ENCODE measurements at regions not wholly inside any gene's neighbourhood (a gene's known extent, or its start where the extent isn't known, plus 50 kb on each side); places are given as distances from the start of the nearest gene placed in this dataset.

DNA sequence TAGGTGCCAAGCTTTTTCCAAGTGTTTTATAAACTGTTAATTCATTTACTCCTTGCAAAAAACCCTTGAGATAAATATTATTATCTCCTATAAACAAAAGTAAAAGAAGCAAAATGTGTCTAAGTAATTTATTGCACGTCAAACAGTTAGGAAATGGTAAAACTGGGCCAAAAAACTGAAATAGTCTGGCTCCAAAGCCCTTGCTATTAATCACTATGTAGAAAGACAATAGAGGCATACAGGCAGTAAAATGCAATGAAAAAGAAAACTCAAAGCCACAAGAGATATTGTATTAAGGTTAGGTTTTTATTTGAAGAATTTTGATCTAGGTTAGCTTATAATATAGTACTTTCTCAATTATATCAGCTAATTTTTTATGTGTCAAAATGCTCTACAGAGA is 457.7 kb downstream of the ANXA1 start:
- intact Hi-C loops (cut with DNase I; ENCODE audit: low total_unique reads), result no loop called here
- H3K27ac ChIP-seq, result no peak overlapping the region
- no peaks in the 10 kb centered on the region for H3K4me1 ChIP-seq
- DNase-seq, result no peak
- no peak overlapping the region for H3K4me3 ChIP-seq
- 15 to 31% (median 22%) methylated on average over 1 of the region's 1 CpG for WGBS, 5 donors
- TF ChIP-seq EP300 (IDR thresholded peaks at IDR 0.05), result no peak
- TF ChIP-seq POLR2A (IDR thresholded peaks at IDR 0.05), result no peak
- no peak for TF ChIP-seq CTCF (IDR thresholded peaks at IDR 0.05)
- no peak for TF ChIP-seq POLR2AphosphoS5 (IDR thresholded peaks at IDR 0.05)
- H3K27me3 ChIP-seq, result no peaks in the 10 kb centered on the region
- no peaks in the 10 kb centered on the region for H3K36me3 ChIP-seq
- no peaks in the 10 kb centered on the region for H3K9me3 ChIP-seq

- H3K4me1 ChIP-seq, result no peaks in the 10 kb centered on the region
- no peaks in the 10 kb centered on the region for H3K36me3 ChIP-seq
- H3K27ac ChIP-seq, result no peak overlapping the region
- no peaks in the 10 kb centered on the region for H3K9me3 ChIP-seq
- DNase-seq, result no peak
- no peak for TF ChIP-seq CTCF (IDR thresholded peaks at IDR 0.05)
- no peak for TF ChIP-seq POLR2A (IDR thresholded peaks at IDR 0.05)
- no peak for TF ChIP-seq POLR2AphosphoS5 (IDR thresholded peaks at IDR 0.05)
- TF ChIP-seq EP300 (IDR thresholded peaks at IDR 0.05), result no peak
- H3K4me3 ChIP-seq, result no peak overlapping the region
- intact Hi-C loops (cut with DNase I; ENCODE audit: low total_unique reads), result no loop called here
- H3K27me3 ChIP-seq, result no peaks in the 10 kb centered on the region
- 33 to 53% (median 51%) methylated on average over 2 of the region's 2 CpGs for WGBS, 5 donors
These were observed 459.4 kb downstream of the ANXA1 start for GRCh38 chr9:73611032-73611431.

DNA sequence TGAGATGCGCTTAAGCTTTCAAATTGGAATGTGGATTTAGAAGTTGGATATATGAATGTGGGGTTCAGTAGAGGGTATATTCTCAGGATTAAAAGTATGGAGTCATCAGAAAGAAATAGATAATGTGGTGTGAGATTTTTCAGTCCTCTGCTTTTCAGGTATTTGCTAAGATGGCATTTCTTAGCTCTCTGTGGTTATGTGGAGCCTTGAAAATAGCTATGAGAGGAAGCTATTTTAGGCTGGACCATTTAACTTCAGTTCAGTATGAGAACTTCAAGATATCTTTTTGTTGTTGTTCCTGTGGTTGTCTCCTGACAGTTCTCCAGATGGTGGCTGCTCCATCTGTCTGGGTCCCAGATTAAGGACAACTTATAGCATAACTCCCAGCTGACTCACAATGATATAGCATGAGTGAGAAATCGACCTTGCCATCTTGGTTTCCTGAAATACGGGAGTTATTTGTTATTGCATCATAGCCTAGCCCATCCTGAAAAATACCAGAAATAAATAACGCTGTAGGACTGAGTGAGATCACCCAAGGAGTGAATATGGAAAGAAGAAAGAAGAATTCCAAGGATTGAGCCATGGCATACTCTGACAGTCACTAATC is 461.5 kb downstream of the ANXA1 start:
- H3K27ac ChIP-seq, result no peak overlapping the region
- no peaks in the 10 kb centered on the region for H3K36me3 ChIP-seq
- no peaks in the 10 kb centered on the region for H3K27me3 ChIP-seq
- TF ChIP-seq POLR2A (IDR thresholded peaks at IDR 0.05) (no peak), EP300 (IDR thresholded peaks at IDR 0.05) (no peak), CTCF (IDR thresholded peaks at IDR 0.05) (no peak), POLR2AphosphoS5 (IDR thresholded peaks at IDR 0.05) (no peak)
- no peak for DNase-seq
- 74 to 82% (median 81%) methylated on average over 4 of the region's 4 CpGs for WGBS, 5 donors
- no peaks in the 10 kb centered on the region for H3K9me3 ChIP-seq
- no peaks in the 10 kb centered on the region for H3K4me1 ChIP-seq
- H3K4me3 ChIP-seq, result no peak overlapping the region
- intact Hi-C loops (cut with DNase I; ENCODE audit: low total_unique reads), result no loop called here

GRCh38 chr9:73615557-73615956 is 463.9 kb downstream of the ANXA1 start:
- DNase-seq, result no peak
- Histone ChIP-seq H3K27ac (no peak overlapping the region), H3K4me3 (no peak overlapping the region), H3K4me1 (no peaks in the 10 kb centered on the region), H3K36me3 (no peaks in the 10 kb centered on the region), H3K9me3 (peaks cover 0 to 5% (median 0%) of the 10 kb centered on the region in 4 donors), H3K27me3 (no peaks in the 10 kb centered on the region)
- TF ChIP-seq POLR2A (IDR thresholded peaks at IDR 0.05) (no peak), CTCF (IDR thresholded peaks at IDR 0.05) (no peak), EP300 (IDR thresholded peaks at IDR 0.05) (no peak), POLR2AphosphoS5 (IDR thresholded peaks at IDR 0.05) (no peak)
- intact Hi-C loops (cut with DNase I; ENCODE audit: low total_unique reads), result no loop called here

Data from stomach (tissue), 8 donors.